H9 (cell line): ENCODE measurements at regions not wholly inside any gene's neighbourhood (a gene's known extent, or its start where the extent isn't known, plus 50 kb on each side); places are given as distances from the start of the nearest gene placed in this dataset.

ENCODE experiments used
- DNase-seq: peaks from one replicate; pipeline ENCODE4 v3.0.0-alpha.2; 2017
- H2AFZ ChIP-seq: one replicate; pipeline ENCODE4 v1.6.1; 2013; ENCODE audit warnings: mild to moderate bottlenecking, low read length, control low read depth, moderate library complexity
- H2AK5ac ChIP-seq: 2 replicates; pipeline ENCODE4 v1.6.1; 2013; ENCODE audit warnings: low read length, control low read depth, mixed read lengths; ENCODE audit not compliant: insufficient read length
- H2BK120ac ChIP-seq: one replicate; pipeline ENCODE4 v1.6.1; 2013; ENCODE audit warnings: low read depth, mild to moderate bottlenecking, low read length, control low read depth, inconsistent platforms; ENCODE audit not compliant: poor library complexity, severe bottlenecking
- H2BK12ac ChIP-seq: 2 replicates; pipeline ENCODE4 v1.6.1; 2013; ENCODE audit warnings: low read length, control low read depth, mixed read lengths, low read depth; ENCODE audit not compliant: insufficient read length
- H2BK15ac ChIP-seq: 2 replicates; pipeline ENCODE4 v1.6.1; 2013; ENCODE audit warnings: low read depth, low read length, control low read depth
- H2BK20ac ChIP-seq: one replicate; pipeline ENCODE4 v1.6.1; 2013; ENCODE audit warnings: low read depth, mild to moderate bottlenecking, low read length, control low read depth, inconsistent platforms; ENCODE audit not compliant: poor library complexity, severe bottlenecking
- H2BK5ac ChIP-seq: 2 replicates; pipeline ENCODE4 v1.6.1; 2013; ENCODE audit warnings: low read length, control low read depth, mixed read lengths; ENCODE audit not compliant: insufficient read length
- H3K14ac ChIP-seq: 2 replicates; pipeline ENCODE4 v1.6.1; 2013; ENCODE audit warnings: low read length, control low read depth; ENCODE audit not compliant: insufficient read depth
- H3K18ac ChIP-seq: 2 replicates; pipeline ENCODE4 v1.6.1; 2013; ENCODE audit warnings: low read depth, mild to moderate bottlenecking, mixed read lengths, low read length, control low read depth; ENCODE audit not compliant: insufficient read length
- H3K23ac ChIP-seq: 2 replicates; pipeline ENCODE4 v1.6.1; 2013; ENCODE audit warnings: low read length, control low read depth, mixed read lengths, low read depth; ENCODE audit not compliant: insufficient read length
- H3K23me2 ChIP-seq: 2 replicates; pipeline ENCODE4 v1.6.1; 2013; ENCODE audit warnings: low read depth, mild to moderate bottlenecking, mixed read lengths, low read length, control low read depth; ENCODE audit not compliant: insufficient read length, poor library complexity, severe bottlenecking
- H3K27ac ChIP-seq: 2 replicates; pipeline ENCODE4 v1.5.1; 2013; ENCODE audit warnings: low read length, control low read depth, mixed read lengths, low read depth; ENCODE audit not compliant: insufficient read length
- H3K27me3 ChIP-seq: 2 replicates; pipeline ENCODE4 v1.6.1; 2013; ENCODE audit warnings: low read length, control low read depth, inconsistent platforms; ENCODE audit not compliant: insufficient read depth
- H3K4ac ChIP-seq: 2 replicates; pipeline ENCODE4 v1.6.1; 2013; ENCODE audit warnings: low read depth, mild to moderate bottlenecking, control low read depth, inconsistent platforms, low read length, moderate library complexity
- H3K4me1 ChIP-seq: 2 replicates; pipeline ENCODE4 v1.6.1; 2013; ENCODE audit warnings: low read length, control low read depth, inconsistent platforms; ENCODE audit not compliant: insufficient read depth
- H3K4me2 ChIP-seq: 2 replicates; pipeline ENCODE4 v1.6.1; 2013; ENCODE audit warnings: low read length, control low read depth, mixed read lengths; ENCODE audit not compliant: insufficient read length, insufficient read depth
- H3K56ac ChIP-seq: 2 replicates; pipeline ENCODE4 v1.6.1; 2013; ENCODE audit warnings: low read depth, mild to moderate bottlenecking, mixed read lengths, low read length, control low read depth; ENCODE audit not compliant: insufficient read length
- H3K79me1 ChIP-seq: 2 replicates; pipeline ENCODE4 v1.6.1; 2013; ENCODE audit warnings: low read depth, mild to moderate bottlenecking, moderate library complexity, low read length, control low read depth, inconsistent platforms; ENCODE audit not compliant: insufficient read depth, poor library complexity, severe bottlenecking
- H3K79me2 ChIP-seq: 2 replicates; pipeline ENCODE4 v1.6.1; 2013; ENCODE audit warnings: low read length, control low read depth, inconsistent platforms; ENCODE audit not compliant: insufficient read depth
- H3K9ac ChIP-seq: 2 replicates; pipeline ENCODE4 v1.6.1; 2013; ENCODE audit warnings: low read length, control low read depth, mixed read lengths; ENCODE audit not compliant: insufficient read length; ENCODE audit errors: extremely low read depth
- H3K9me3 ChIP-seq: one replicate; pipeline ENCODE4 v1.6.1; 2013; ENCODE audit warnings: low read depth, low read length, inconsistent platforms; ENCODE audit not compliant: control insufficient read depth
- H3T11ph ChIP-seq: one replicate; pipeline ENCODE4 v1.6.1; 2013; ENCODE audit warnings: mild to moderate bottlenecking, low read length, control low read depth, inconsistent platforms
- H4K20me1 ChIP-seq: one replicate; pipeline ENCODE4 v1.6.1; 2013; ENCODE audit not compliant: control insufficient read depth, insufficient read length, insufficient read depth
- H4K5ac ChIP-seq: 2 replicates; pipeline ENCODE4 v1.6.1; 2013; ENCODE audit warnings: low read depth, mild to moderate bottlenecking, mixed read lengths, low read length, control low read depth; ENCODE audit not compliant: insufficient read length
- H4K8ac ChIP-seq: replicated peaks from 2 replicates; pipeline ENCODE4 v1.6.1; 2013; ENCODE audit warnings: low read length, control low read depth, mixed read lengths, low read depth; ENCODE audit not compliant: insufficient read length
- H4K91ac ChIP-seq: 2 replicates; pipeline ENCODE4 v1.6.1; 2013; ENCODE audit warnings: low read depth, mild to moderate bottlenecking, moderate library complexity, mixed read lengths, low read length, control low read depth; ENCODE audit not compliant: insufficient read length
- H3K27ac Mint-ChIP-seq, 3 experiments: 2 replicates in 2 of 3; 3 replicates in 1 of 3; pipeline ENCODE4 v1.8.0; 2020 to 2021; ENCODE audit warnings: mixed read lengths in 3 of 3, mild to moderate bottlenecking in 1 of 3, moderate library complexity in 1 of 3
- H3K27me3 Mint-ChIP-seq: 2 replicates; pipeline ENCODE4 v1.8.0; 2021; ENCODE audit warnings: low read depth, mild to moderate bottlenecking, moderate library complexity, mixed read lengths
- H3K36me3 Mint-ChIP-seq, 3 experiments: 2 replicates in 2 of 3; 3 replicates in 1 of 3; pipeline ENCODE4 v1.8.0; 2020 to 2021; ENCODE audit warnings: low read depth in 3 of 3, mixed read lengths in 3 of 3; ENCODE audit not compliant: insufficient read depth in 1 of 3
- H3K4me1 Mint-ChIP-seq, 2 experiments: 2 replicates each; pipeline ENCODE4 v1.8.0; 2020; ENCODE audit warnings: mixed read lengths in 2 of 2
- H3K4me3 Mint-ChIP-seq, 2 experiments: 2 replicates in 1 of 2; 3 replicates in 1 of 2; pipeline ENCODE4 v1.8.0; 2020 to 2021; ENCODE audit warnings: mild to moderate bottlenecking in 2 of 2, mixed read lengths in 2 of 2, moderate library complexity in 1 of 2
- H3K9me3 Mint-ChIP-seq, 2 experiments: 2 replicates in 1 of 2; 3 replicates in 1 of 2; pipeline ENCODE4 v1.8.0; 2020; ENCODE audit warnings: mild to moderate bottlenecking in 2 of 2, mixed read lengths in 2 of 2, moderate library complexity in 1 of 2
- CTCF ChIP-seq: fragments of 200-600 bp; sonication (generic); conservative IDR thresholded peaks from 3 replicates; pipeline ENCODE4 v1.8.0; 2021; ENCODE audit warnings: antibody characterized with exemption, mild to moderate bottlenecking
- WGBS: extraction: QIAGEN DNeasy Blood & Tissue Kit; methylation state at CpG from one replicate; pipeline ENCODE4 v1.1.7; 2013; ENCODE audit warnings: missing lambda C conversion rate, low lambda C conversion rate, mixed read lengths; ENCODE audit not compliant: insufficient read length; ENCODE audit errors: extremely low coverage; 5-methylcytosine and 5-hydroxymethylcytosine counted together

DNA sequence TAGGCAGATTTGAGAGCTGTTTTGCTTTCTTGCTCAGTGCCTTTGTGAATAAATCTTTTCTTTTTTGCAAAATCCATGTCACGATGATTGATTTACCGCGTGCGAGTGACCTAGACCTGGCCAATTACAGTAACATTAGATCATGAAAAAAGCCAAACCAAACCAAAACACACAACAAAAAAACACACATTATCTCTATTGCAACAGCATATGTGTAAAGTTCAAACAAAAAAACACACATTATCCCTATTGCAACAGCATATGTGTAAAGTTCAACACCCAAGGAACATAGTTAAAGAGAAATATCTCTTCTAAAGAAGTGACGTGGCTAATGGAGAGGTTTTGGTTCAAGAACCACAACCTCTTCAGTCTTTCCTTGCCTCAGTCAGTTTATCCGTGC, 342.6 kb upstream of the NRG3 start:
- Mint-ChIP-seq H3K27me3 (no peaks in the 10 kb centered on the region), H3K36me3 (peaks cover 0 to 3% (median 2%) of the 10 kb centered on the region in 3 experiments; a peak in 3 of 7 replicates), H3K4me3 (no peak overlapping the region), H3K4me1 (no peaks in the 10 kb centered on the region), H3K27ac (no peak overlapping the region), H3K9me3 (peaks cover 4 to 7% of the 10 kb centered on the region in 2 experiments; a peak in 4 of 5 replicates)
- Histone ChIP-seq H3K23ac (no peak overlapping the region), H3K4me2 (no peak overlapping the region), H3K56ac (no peak overlapping the region), H2BK15ac (no peak overlapping the region), H3K9ac (no peak overlapping the region), H3K14ac (no peak overlapping the region), H3K9me3 (no peaks in the 10 kb centered on the region), H2BK5ac (no peak overlapping the region), H3K27me3 (no peaks in the 10 kb centered on the region), H3K4ac (no peak overlapping the region), H2BK20ac (no peak overlapping the region), H4K5ac (no peak overlapping the region), H2BK12ac (no peak overlapping the region), H2AK5ac (no peak overlapping the region), H4K20me1 (no peaks in the 10 kb centered on the region), H3K79me1 (no peaks in the 10 kb centered on the region), H3K18ac (no peak overlapping the region), H2AFZ (no peak overlapping the region), H3K27ac (no peak overlapping the region), H4K91ac (no peak overlapping the region), H3K23me2 (no peaks in the 10 kb centered on the region), H3T11ph (no peak overlapping the region), H2BK120ac (no peak overlapping the region), H4K8ac (no peak overlapping the region), H3K79me2 (no peaks in the 10 kb centered on the region), H3K4me1 (no peaks in the 10 kb centered on the region)
- DNase-seq = no peak
- no peak for TF ChIP-seq CTCF
- WGBS = no CpG with 5 or more reads among the region's 6 CpGs
